ENCODE measurements at regions not wholly inside any gene's neighbourhood (a gene's known extent, or its start where the extent isn't known, plus 50 kb on each side); places are given as distances from the start of the nearest gene placed in this dataset.

- Mint-ChIP-seq H3K27ac (ENCODE audit: low read depth, unreplicated experiment) (no peak overlapping the region), H3K27me3 (ENCODE audit: insufficient read depth, unreplicated experiment) (peaks cover 30% of the 10 kb centered on the region), H3K36me3 (ENCODE audit: insufficient read depth, unreplicated experiment) (no peaks in the 10 kb centered on the region), H3K9me3 (ENCODE audit: unreplicated experiment) (no peaks in the 10 kb centered on the region), H3K4me1 (ENCODE audit: insufficient read depth, unreplicated experiment) (no peaks in the 10 kb centered on the region), H3K4me3 (ENCODE audit: unreplicated experiment) (no peak overlapping the region)
- intact Hi-C loops (cut with micrococcal nuclease), result no loop called here
- no peak for DNase-seq (ENCODE audit: unreplicated experiment)
- ChIA-PET POLR2A (no interaction called here), CTCF (no interaction called here)
- BruUV-seq (replicated peaks), result no TSS peak
- TF ChIP-seq, protein P1, sequence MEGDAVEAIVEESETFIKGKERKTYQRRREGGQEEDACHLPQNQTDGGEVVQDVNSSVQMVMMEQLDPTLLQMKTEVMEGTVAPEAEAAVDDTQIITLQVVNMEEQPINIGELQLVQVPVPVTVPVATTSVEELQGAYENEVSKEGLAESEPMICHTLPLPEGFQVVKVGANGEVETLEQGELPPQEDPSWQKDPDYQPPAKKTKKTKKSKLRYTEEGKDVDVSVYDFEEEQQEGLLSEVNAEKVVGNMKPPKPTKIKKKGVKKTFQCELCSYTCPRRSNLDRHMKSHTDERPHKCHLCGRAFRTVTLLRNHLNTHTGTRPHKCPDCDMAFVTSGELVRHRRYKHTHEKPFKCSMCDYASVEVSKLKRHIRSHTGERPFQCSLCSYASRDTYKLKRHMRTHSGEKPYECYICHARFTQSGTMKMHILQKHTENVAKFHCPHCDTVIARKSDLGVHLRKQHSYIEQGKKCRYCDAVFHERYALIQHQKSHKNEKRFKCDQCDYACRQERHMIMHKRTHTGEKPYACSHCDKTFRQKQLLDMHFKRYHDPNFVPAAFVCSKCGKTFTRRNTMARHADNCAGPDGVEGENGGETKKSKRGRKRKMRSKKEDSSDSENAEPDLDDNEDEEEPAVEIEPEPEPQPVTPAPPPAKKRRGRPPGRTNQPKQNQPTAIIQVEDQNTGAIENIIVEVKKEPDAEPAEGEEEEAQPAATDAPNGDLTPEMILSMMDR (IDR thresholded peaks at IDR 0.05; ENCODE audit: unreplicated experiment), result no peak
These were observed 176.1 kb upstream of the KLHL1 start for GRCh38 chr13:70284371-70284770.

GRCh38 chr13:70275841-70276240 lies 167.6 kb upstream of the KLHL1 start:
- CTCF ChIA-PET, result no interaction called here
- BruUV-seq (replicated peaks), result no TSS peak
- POLR2A ChIA-PET, result no interaction called here

DNA sequence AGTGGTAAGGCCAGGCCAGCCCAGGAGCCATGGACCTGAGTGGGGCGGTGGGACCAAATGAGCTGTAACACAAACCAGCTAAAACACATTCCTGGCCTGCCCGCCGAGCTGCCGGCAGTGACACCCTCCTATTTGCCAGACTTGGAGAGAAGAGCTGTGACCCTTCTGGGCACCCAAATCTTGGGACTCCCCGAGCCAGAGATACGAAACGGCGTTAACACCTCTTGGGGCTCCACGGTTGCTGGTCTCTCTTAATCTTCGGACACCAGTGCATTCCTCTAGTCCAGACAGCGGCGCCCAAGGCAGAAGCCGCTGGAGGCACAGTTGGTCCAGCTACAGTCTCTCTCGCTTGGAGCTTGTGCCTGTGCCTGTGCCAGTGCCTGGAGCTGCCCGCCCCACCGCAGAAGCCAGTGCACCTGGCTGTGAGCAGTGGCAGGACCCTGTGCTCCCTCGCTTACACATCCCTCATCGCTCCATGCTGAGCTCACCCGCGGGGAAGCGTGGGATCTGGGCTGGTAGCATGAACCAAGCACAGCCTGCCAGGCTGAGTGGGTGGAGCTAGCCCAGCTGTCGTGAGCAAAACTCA lies 147.2 kb upstream of the KLHL1 start:
- H3K27ac Mint-ChIP-seq (ENCODE audit: low read depth, unreplicated experiment), result no peak overlapping the region
- POLR2A ChIA-PET, result no interaction called here

More at GRCh38 chr13:70275841-70276240, 167.6 kb upstream of the KLHL1 start:
- H3K4me3 Mint-ChIP-seq (ENCODE audit: unreplicated experiment), result no peak overlapping the region
- no peak overlapping the region for H3K27ac Mint-ChIP-seq (ENCODE audit: low read depth, unreplicated experiment)
- no peaks in the 10 kb centered on the region for H3K9me3 Mint-ChIP-seq (ENCODE audit: unreplicated experiment)
- intact Hi-C loops (cut with micrococcal nuclease), result no loop called here
- TF ChIP-seq, protein P1 (IDR thresholded peaks at IDR 0.05; ENCODE audit: unreplicated experiment), result no peak
- H3K4me1 Mint-ChIP-seq (ENCODE audit: insufficient read depth, unreplicated experiment), result no peaks in the 10 kb centered on the region
- no peak for DNase-seq (ENCODE audit: unreplicated experiment)
- no peaks in the 10 kb centered on the region for H3K36me3 Mint-ChIP-seq (ENCODE audit: insufficient read depth, unreplicated experiment)
- H3K27me3 Mint-ChIP-seq (ENCODE audit: insufficient read depth, unreplicated experiment), result peaks cover 33% of the 10 kb centered on the region

DNA sequence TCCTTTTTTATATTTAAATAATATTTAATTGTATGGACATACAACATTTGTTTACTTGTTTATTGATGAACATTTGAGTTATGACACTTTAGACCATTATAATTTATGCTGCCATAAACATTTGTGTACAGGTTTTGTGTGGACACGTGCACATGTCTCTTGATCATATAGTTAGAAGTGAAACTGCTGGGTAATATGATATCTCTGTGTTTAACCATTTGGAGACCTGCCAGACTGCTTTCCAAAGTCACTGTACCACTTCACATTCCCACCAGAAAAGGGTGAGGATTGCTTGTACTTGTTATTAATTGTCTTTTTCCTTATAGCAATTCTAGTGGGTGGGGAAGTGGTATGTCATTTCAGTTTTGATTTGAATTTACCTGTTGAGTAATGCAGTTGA lies 145.6 kb upstream of the KLHL1 start:
- TF ChIP-seq, protein P1 (IDR thresholded peaks at IDR 0.05; ENCODE audit: unreplicated experiment), result no peak
- Mint-ChIP-seq H3K9me3 (ENCODE audit: unreplicated experiment) (no peaks in the 10 kb centered on the region), H3K4me3 (ENCODE audit: unreplicated experiment) (no peak overlapping the region), H3K27me3 (ENCODE audit: insufficient read depth, unreplicated experiment) (no peaks in the 10 kb centered on the region), H3K4me1 (ENCODE audit: insufficient read depth, unreplicated experiment) (peaks cover 6% of the 10 kb centered on the region), H3K27ac (ENCODE audit: low read depth, unreplicated experiment) (no peak overlapping the region), H3K36me3 (ENCODE audit: insufficient read depth, unreplicated experiment) (no peaks in the 10 kb centered on the region)
- DNase-seq (ENCODE audit: unreplicated experiment), result peak; percentile 38
- intact Hi-C loops (cut with micrococcal nuclease), result no loop called here
- ChIA-PET CTCF (no interaction called here), POLR2A (interaction anchor here (0.6 kb wide), 1 partner anchor 1238 kb away, joined by 3 read pairs; no protein-coding TSS in a partner anchor)
- BruUV-seq (replicated peaks), result no TSS peak

More for the DNA sequence above, 147.2 kb upstream of the KLHL1 start:
- Mint-ChIP-seq H3K27me3 (ENCODE audit: insufficient read depth, unreplicated experiment) (peaks cover 16% of the 10 kb centered on the region), H3K4me1 (ENCODE audit: insufficient read depth, unreplicated experiment) (no peaks in the 10 kb centered on the region), H3K9me3 (ENCODE audit: unreplicated experiment) (no peaks in the 10 kb centered on the region), H3K4me3 (ENCODE audit: unreplicated experiment) (no peak overlapping the region), H3K36me3 (ENCODE audit: insufficient read depth, unreplicated experiment) (no peaks in the 10 kb centered on the region)
- TF ChIP-seq, protein P1 (IDR thresholded peaks at IDR 0.05; ENCODE audit: unreplicated experiment), result no peak
- intact Hi-C loops (cut with micrococcal nuclease), result no loop called here
- BruUV-seq (replicated peaks), result no TSS peak
- CTCF ChIA-PET, result interaction anchor here (0.6 to 0.7 kb wide), 2 partner anchors 239 to 299 kb away, joined by 3 read pairs; no protein-coding TSS in a partner anchor
- DNase-seq (ENCODE audit: unreplicated experiment), result no peak

All from MCF 10A (cell line).